Neural cell (in vitro differentiated cells): ENCODE measurements at regions not wholly inside any gene's neighbourhood (a gene's known extent, or its start where the extent isn't known, plus 50 kb on each side); places are given as distances from the start of the nearest gene placed in this dataset.
"Not testable (repeated sequence)": the region's sequence is repeated elsewhere in the genome, so short reads cannot be mapped to it uniquely, and the experiment has no call there.

ENCODE experiments used
- EP300 ChIP-seq: fragments of 450-650 bp; conservative IDR thresholded peaks from 2 replicates; pipeline ENCODE4 v1.6.1; 2014; ENCODE audit warnings: antibody characterized with exemption, mild to moderate bottlenecking, moderate library complexity; ENCODE audit not compliant: poor library complexity, severe bottlenecking
- EZH2 ChIP-seq: fragments of 200-600, 300-800 bp; shearing (Covaris generic), sonication (generic); IDR thresholded peaks from 2 replicates; pipeline ENCODE4 v1.6.1; 2014; ENCODE audit warnings: antibody characterized with exemption, low read length, borderline replicate concordance, mild to moderate bottlenecking; ENCODE audit not compliant: insufficient read depth, poor library complexity, severe bottlenecking
- MXI1 ChIP-seq: fragments of 450-650 bp; conservative IDR thresholded peaks from 2 replicates; pipeline ENCODE4 v1.6.1; 2014; ENCODE audit warnings: antibody characterized with exemption, mild to moderate bottlenecking; ENCODE audit not compliant: poor library complexity, severe bottlenecking
- POLR2AphosphoS5 ChIP-seq: IDR thresholded peaks from 2 replicates; pipeline ENCODE4 v1.6.1; 2012
- RAD21 ChIP-seq: fragments of 450-650 bp; conservative IDR thresholded peaks from 2 replicates; pipeline ENCODE4 v1.6.1; 2014; ENCODE audit warnings: antibody characterized with exemption, mild to moderate bottlenecking, moderate library complexity
- SMC3 ChIP-seq: fragments of 450-650 bp; conservative IDR thresholded peaks from 2 replicates; pipeline ENCODE4 v1.6.1; 2014; ENCODE audit warnings: antibody characterized with exemption, mild to moderate bottlenecking, moderate library complexity; ENCODE audit not compliant: poor library complexity
- TAF1 ChIP-seq: IDR thresholded peaks from 2 replicates; pipeline ENCODE4 v1.6.1; 2012; ENCODE audit warnings: low read depth
- TF ChIP-seq, protein P1 (sequence below): fragments of 450-650 bp; IDR thresholded peaks from 2 replicates; pipeline ENCODE4 v1.5.1; 2014; ENCODE audit warnings: antibody characterized with exemption, mild to moderate bottlenecking, moderate library complexity; ENCODE audit not compliant: poor library complexity, severe bottlenecking
- TF ChIP-seq, protein P2 (sequence below): IDR thresholded peaks from 2 replicates; pipeline ENCODE4 v1.6.1; 2012; ENCODE audit warnings: borderline replicate concordance

DNA sequence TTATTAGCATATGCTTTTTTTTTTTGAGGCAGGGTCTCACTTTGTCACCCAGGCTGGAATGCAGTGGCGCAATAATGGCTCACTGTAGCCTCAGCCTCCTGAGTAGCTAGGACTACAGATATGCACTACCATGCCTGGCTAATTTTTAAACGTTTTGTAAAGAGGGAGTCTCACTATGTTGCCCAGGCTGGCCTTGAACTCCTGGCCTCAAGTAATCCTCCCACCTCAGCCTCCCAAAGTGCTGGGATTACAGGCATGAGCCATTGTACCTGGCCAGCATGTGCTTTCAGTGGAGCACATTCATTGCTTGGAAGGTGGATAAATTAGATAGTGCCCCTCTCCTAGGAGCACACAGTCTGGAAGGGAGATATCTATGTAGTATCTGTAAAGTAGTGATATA lies 243.7 kb upstream of the PLPP4 start:
- TF ChIP-seq, protein P1, sequence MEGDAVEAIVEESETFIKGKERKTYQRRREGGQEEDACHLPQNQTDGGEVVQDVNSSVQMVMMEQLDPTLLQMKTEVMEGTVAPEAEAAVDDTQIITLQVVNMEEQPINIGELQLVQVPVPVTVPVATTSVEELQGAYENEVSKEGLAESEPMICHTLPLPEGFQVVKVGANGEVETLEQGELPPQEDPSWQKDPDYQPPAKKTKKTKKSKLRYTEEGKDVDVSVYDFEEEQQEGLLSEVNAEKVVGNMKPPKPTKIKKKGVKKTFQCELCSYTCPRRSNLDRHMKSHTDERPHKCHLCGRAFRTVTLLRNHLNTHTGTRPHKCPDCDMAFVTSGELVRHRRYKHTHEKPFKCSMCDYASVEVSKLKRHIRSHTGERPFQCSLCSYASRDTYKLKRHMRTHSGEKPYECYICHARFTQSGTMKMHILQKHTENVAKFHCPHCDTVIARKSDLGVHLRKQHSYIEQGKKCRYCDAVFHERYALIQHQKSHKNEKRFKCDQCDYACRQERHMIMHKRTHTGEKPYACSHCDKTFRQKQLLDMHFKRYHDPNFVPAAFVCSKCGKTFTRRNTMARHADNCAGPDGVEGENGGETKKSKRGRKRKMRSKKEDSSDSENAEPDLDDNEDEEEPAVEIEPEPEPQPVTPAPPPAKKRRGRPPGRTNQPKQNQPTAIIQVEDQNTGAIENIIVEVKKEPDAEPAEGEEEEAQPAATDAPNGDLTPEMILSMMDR, result not testable (repeated sequence)
- not testable (repeated sequence) for TF ChIP-seq RAD21, EP300, EZH2, SMC3, TAF1, POLR2AphosphoS5, MXI1
- TF ChIP-seq, protein P2, sequence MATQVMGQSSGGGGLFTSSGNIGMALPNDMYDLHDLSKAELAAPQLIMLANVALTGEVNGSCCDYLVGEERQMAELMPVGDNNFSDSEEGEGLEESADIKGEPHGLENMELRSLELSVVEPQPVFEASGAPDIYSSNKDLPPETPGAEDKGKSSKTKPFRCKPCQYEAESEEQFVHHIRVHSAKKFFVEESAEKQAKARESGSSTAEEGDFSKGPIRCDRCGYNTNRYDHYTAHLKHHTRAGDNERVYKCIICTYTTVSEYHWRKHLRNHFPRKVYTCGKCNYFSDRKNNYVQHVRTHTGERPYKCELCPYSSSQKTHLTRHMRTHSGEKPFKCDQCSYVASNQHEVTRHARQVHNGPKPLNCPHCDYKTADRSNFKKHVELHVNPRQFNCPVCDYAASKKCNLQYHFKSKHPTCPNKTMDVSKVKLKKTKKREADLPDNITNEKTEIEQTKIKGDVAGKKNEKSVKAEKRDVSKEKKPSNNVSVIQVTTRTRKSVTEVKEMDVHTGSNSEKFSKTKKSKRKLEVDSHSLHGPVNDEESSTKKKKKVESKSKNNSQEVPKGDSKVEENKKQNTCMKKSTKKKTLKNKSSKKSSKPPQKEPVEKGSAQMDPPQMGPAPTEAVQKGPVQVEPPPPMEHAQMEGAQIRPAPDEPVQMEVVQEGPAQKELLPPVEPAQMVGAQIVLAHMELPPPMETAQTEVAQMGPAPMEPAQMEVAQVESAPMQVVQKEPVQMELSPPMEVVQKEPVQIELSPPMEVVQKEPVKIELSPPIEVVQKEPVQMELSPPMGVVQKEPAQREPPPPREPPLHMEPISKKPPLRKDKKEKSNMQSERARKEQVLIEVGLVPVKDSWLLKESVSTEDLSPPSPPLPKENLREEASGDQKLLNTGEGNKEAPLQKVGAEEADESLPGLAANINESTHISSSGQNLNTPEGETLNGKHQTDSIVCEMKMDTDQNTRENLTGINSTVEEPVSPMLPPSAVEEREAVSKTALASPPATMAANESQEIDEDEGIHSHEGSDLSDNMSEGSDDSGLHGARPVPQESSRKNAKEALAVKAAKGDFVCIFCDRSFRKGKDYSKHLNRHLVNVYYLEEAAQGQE, result not testable (repeated sequence)
